HFFc6 (cell line): ENCODE measurements at regions not wholly inside any gene's neighbourhood (a gene's known extent, or its start where the extent isn't known, plus 50 kb on each side); places are given as distances from the start of the nearest gene placed in this dataset.

Experiments used
- DNase-seq: peaks from one replicate; pipeline ENCODE4 v3.0.0-alpha.2; 2018
- H3K27ac Mint-ChIP-seq: 2 replicates; pipeline ENCODE4 v1.8.0; 2020; ENCODE audit warnings: mild to moderate bottlenecking, mixed read lengths
- H3K27me3 Mint-ChIP-seq: 2 replicates; pipeline ENCODE4 v1.8.0; 2021; ENCODE audit warnings: mild to moderate bottlenecking, moderate library complexity, mixed read lengths; ENCODE audit not compliant: insufficient read depth
- H3K36me3 Mint-ChIP-seq: 2 replicates; pipeline ENCODE4 v1.8.0; 2021; ENCODE audit warnings: low read depth, mixed read lengths
- H3K4me1 Mint-ChIP-seq: 2 replicates; pipeline ENCODE4 v1.8.0; 2020; ENCODE audit warnings: low read depth, mixed read lengths
- H3K4me3 Mint-ChIP-seq: 2 replicates; pipeline ENCODE4 v1.8.0; 2020; ENCODE audit warnings: mild to moderate bottlenecking, moderate library complexity, mixed read lengths
- H3K9me3 Mint-ChIP-seq: 2 replicates; pipeline ENCODE4 v1.8.0; 2020; ENCODE audit warnings: mild to moderate bottlenecking, mixed read lengths
- CTCF ChIP-seq: fragments of 200-600 bp; sonication (generic); IDR thresholded peaks from 2 replicates; pipeline ENCODE4 v1.5.0; 2021; ENCODE audit warnings: antibody characterized with exemption, mild to moderate bottlenecking

GRCh38 chr5:111004291-111004690, 67.2 kb upstream of the TSLP start:
- no peak for DNase-seq
- H3K9me3 Mint-ChIP-seq = 0 out of 2 replicates have a peak, but pooled peaks cover 7% of the 10 kb centered on the region
- H3K27ac Mint-ChIP-seq = no peak overlapping the region
- no peaks in the 10 kb centered on the region; the same call in 1 of the 2 replicates for H3K27me3 Mint-ChIP-seq
- no peaks in the 10 kb centered on the region for H3K36me3 Mint-ChIP-seq
- no peak overlapping the region for H3K4me3 Mint-ChIP-seq
- no peaks in the 10 kb centered on the region for H3K4me1 Mint-ChIP-seq
- no peak for TF ChIP-seq CTCF

DNA sequence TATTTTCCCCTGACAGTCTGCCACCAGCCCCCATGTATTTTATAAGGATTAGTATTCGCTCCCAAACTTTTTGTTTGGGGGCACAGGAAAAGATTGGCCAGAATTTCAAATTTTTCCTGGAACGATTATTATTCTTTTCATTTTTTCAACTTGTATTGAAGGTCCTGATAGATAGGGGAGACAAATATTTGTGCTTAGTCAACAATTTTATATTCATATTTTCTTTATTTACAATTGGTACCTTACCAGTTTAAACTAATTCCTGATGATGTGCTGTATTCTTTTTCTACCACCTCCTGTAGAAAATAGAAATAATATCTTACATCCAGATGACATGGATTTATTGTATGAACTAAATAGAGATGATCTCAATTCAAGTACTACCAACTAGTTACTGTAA, 60.7 kb upstream of the TSLP start:
- Mint-ChIP-seq H3K4me1 (no peaks in the 10 kb centered on the region), H3K27me3 (peaks cover 2% of the 10 kb centered on the region), H3K4me3 (no peak overlapping the region), H3K36me3 (no peaks in the 10 kb centered on the region), H3K9me3 (no peaks in the 10 kb centered on the region), H3K27ac (no peak overlapping the region)
- no peak for TF ChIP-seq CTCF
- DNase-seq = no peak

DNA sequence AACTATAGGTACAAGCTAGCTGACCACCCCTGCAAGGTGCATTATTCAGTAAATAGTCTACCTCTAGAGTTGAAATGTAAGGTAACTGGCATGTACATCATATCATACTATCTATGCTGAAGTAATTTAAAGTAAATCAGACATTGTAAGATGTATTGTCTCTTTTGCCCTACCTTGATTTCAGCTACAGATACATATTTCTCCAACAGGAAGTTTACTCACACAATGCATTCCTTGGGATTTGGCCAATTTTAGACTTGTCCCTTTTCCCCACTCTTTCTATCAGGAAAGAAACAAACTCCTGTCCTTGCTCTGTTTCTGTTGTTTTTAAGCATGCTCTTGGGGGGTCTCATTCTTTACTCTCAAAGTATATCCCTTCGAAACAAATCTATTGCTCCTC, 58.5 kb upstream of the TSLP start:
- Mint-ChIP-seq H3K27ac (no peak overlapping the region), H3K9me3 (no peaks in the 10 kb centered on the region), H3K4me3 (no peak overlapping the region), H3K36me3 (no peaks in the 10 kb centered on the region), H3K27me3 (peaks cover 2% of the 10 kb centered on the region), H3K4me1 (no peaks in the 10 kb centered on the region)
- TF ChIP-seq CTCF = no peak
- no peak for DNase-seq

DNA sequence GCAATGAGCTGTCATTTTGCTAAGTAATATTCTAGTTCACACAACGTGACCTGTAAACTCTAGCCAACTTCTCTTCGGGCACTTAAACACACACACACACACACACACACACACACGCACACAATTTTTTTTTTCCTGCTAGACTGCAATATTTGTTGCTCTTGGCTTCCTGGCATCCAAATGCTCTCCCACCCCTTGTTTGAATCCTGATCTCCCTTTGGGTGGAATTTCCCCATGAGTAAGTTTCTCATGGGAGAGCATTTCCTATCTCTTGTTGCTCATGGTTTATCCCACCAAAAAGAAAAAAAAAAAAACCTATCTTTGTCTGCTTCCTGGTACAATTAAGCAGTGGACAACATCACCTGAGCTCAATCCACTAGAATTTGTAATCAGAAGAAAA, 54.7 kb upstream of the TSLP start:
- Mint-ChIP-seq H3K4me3 (no peak overlapping the region), H3K4me1 (no peaks in the 10 kb centered on the region), H3K27me3 (peaks cover 2% of the 10 kb centered on the region; the same call in 1 of the 2 replicates), H3K27ac (no peak overlapping the region), H3K9me3 (no peaks in the 10 kb centered on the region), H3K36me3 (no peaks in the 10 kb centered on the region)
- no peak for TF ChIP-seq CTCF
- DNase-seq = no peak

- Mint-ChIP-seq H3K9me3 (no peaks in the 10 kb centered on the region), H3K27me3 (peaks cover 4% of the 10 kb centered on the region), H3K36me3 (no peaks in the 10 kb centered on the region), H3K4me3 (no peak overlapping the region), H3K27ac (no peak overlapping the region), H3K4me1 (no peaks in the 10 kb centered on the region)
- no peak for DNase-seq
- TF ChIP-seq CTCF = no peak
Measured at GRCh38 chr5:111017731-111018130, 53.8 kb upstream of the TSLP start.
